HG03066 (cell line): ENCODE measurements at regions not wholly inside any gene's neighbourhood (a gene's known extent, or its start where the extent isn't known, plus 50 kb on each side); places are given as distances from the start of the nearest gene placed in this dataset.

ENCODE experiments used
- ATAC-seq: cut with Tn5 transposase; IDR thresholded peaks from one replicate; pipeline ENCODE4 v1.9.1; 2021; ENCODE audit warnings: low read depth; ENCODE audit not compliant: unreplicated experiment

DNA sequence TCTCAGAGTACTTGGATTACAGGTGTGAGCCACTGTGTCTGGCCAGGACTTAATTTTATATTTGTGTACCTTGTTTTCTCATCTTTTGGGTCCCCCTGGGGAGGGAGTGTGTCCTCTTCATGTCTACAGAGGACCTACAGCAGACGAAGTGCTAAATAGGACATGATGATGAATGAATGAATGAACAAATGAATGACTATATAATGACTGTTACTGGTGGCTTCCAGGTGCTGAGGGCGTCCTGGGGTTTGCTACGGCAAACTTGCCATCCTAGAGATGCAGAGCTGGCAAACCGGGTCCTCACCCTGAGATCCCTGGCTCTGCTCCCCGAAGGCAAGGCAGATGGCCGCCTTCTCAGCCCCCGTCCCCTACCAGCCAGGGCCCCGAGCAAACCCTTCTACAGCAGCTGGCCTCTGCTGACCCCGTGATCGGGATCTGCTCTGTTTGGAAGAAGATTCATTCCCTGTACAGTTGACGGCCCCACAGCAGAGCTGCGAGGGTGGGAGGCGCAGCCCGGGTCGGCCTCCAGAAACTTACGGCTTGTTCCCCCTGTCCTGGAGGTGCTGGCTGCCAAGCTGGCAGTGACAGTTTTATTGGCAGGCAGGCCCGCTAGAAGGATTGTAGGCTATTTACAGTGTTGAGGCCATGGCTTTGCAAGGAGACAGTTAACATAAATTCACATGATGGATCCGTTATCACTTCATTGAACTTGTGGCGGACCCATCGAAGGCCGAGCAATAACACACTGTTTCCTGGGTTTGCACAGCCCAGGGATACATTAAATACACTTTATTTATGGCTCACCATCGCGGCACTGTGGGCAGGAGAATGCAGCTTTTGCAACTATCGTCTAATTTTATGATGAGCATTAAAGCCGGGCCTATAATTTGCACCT is 197.7 kb upstream of the GSE1 start:
- no peak for ATAC-seq

- no peak for ATAC-seq
Measured at GRCh38 chr16:85416228-85417109, 196.7 kb upstream of the GSE1 start.

GRCh38 chr16:85417156-85417860 is 195.8 kb upstream of the GSE1 start:
- no peak for ATAC-seq

- no peak for ATAC-seq
Measured at GRCh38 chr16:85418978-85419491, 194.1 kb upstream of the GSE1 start.

DNA sequence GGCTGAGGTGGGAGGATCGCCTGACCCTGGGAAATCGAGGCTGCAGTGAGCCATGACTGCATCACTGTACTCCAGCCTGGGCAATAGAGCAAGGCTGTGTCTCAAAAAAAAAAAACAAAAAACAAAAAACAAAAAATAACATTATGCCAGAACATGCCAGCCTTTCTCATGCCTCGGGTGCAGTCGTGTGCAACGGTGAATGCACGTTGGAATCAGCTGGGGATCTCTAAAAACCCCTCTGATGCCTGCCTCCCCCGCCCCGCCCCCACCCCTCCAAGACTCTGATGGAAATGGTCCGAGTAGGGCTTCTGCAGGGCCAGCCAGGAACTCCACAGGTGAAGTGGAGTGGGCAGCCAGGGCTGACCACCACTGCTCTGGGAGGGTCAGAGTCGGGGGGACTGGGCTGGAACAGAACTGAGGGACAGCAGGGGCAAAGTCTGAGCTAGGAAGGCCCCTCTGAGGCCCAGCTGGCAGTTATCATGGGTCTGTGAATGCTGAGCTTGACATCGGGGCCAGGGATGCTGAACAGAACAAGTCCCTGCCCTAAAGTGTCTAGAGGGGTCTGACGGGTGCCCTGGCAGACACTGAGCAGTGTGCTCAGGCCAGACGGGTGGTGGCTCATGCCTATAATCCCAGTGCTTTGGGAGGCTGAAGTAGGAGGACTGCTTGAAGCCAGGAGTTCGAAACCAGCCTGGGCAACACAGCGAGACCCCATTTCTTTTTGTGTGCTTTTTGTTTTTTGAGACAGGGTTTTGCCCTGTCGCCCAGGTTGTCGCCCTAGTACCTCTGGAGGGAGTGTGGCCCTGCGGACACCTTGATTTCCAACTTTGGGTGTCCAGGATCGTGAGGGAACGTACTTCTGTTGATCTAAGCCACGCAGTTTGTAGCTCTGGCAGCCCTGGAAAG is 193.4 kb upstream of the GSE1 start:
- no peak for ATAC-seq

DNA sequence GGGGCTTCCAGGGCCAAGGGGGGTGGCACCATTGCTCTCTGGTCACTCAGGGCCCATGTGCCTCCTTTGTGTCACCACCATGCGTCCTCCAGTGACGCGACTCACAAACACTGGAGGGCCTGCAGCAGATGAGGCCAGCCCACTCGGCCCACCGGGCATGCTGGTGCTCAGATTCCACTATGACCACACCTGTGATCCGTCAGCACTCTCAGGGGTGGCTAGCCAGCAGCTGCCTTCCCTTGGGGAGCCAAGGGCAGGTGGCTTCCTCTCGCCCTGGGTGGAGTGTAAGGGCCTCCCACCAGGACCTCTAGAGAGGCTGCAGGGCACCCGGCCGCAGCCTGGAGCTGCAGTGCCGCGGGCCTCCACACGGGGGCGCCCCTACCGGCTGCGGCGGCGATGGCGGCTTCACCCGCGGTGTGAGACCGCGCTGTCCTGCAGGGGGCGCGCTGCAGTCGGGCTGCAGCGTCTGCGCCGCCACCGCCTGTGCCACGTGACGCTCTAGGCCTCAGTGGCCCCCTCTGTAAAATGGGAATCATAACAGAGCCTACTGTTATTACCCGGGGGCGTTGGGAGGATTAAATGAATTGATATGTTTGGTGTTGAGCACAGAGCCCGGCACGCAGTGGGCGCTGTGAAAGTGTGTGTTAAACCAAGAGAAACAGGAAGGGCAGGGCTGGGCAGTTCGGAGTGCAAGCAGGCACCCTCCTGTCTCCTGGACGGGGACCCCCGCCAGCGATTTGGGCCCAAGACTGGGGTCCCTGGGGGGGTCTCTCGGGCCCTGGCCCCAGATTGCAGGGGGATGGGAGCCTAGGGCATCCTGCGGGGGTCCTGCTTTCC is 192.4 kb upstream of the GSE1 start:
- peak; percentile 61 for ATAC-seq

GRCh38 chr16:85421338-85422195 is 191.6 kb upstream of the GSE1 start:
- ATAC-seq, result no peak

- no peak for ATAC-seq
Measured at GRCh38 chr16:85422196-85422631, 190.9 kb upstream of the GSE1 start.

GRCh38 chr16:85422632-85423550 is 190.2 kb upstream of the GSE1 start:
- no peak for ATAC-seq

GRCh38 chr16:85423631-85424030 is 189.5 kb upstream of the GSE1 start:
- ATAC-seq, result no peak

- no peak for ATAC-seq
Measured at GRCh38 chr16:85424260-85425073, 188.7 kb upstream of the GSE1 start.

- no peak for ATAC-seq
Measured at GRCh38 chr16:85425074-85425662, 188.0 kb upstream of the GSE1 start.

- no peak for ATAC-seq
Measured at GRCh38 chr16:85426806-85427205, 186.3 kb upstream of the GSE1 start.

- ATAC-seq, result no peak
Measured at GRCh38 chr16:85428168-85428898, 184.8 kb upstream of the GSE1 start.
